Stimulated activated CD4-positive, alpha-beta T cell treated with anti-CD3 and anti-CD28 coated beads, Interleukin-1b, Interleukin-23, amount 100 ng/mL, for 4 hours (primary cell): ENCODE measurements at regions not wholly inside any gene's neighbourhood (a gene's known extent, or its start where the extent isn't known, plus 50 kb on each side); places are given as distances from the start of the nearest gene placed in this dataset.
"Not testable (repeated sequence)": the region's sequence is repeated elsewhere in the genome, so short reads cannot be mapped to it uniquely, and the experiment has no call there.

ENCODE experiments used
- DNase-seq, 2 donors: peaks; one replicate each; pipeline ENCODE4 v3.0.0-alpha.2; 2020; ENCODE audit warnings: low read depth in 2 of 2

DNA sequence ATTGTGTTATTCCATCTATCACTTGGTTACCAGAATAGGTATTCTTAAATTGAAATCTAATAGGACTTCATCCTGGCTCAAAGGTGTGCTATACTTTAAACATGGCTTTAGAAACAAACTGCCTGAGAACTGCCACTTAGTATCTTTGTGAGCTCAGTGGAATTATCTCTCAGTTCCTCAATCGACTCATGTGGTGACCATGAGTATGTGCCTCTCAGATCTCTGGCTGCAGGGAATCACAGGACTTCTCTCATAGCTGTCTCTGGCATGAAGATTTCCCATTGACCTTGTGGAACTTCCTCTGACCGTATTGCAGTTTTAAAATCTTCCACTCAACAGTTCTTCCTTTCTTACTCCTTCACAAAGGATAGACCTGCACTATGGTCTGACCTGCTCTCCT, 681.9 kb upstream of the BOD1L1 start:
- no peak for DNase-seq

DNA sequence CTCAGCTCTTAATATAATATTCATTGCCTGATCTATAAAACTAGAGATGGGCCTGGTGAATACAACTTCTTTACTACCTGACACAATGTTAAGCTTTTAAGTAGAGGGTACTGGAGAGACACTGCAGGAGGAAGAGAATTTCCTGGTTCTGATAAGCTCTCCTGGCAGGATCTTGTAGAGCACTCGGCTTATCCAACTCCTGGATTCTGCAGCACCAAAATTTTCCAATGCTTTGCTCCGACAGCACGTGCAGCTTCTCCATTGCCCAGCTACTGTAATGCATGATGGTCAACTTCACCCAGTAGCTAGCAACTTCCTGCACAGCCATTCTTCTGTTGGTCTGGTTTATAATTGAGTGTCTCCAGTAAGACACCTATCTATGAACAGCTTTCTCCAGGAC, 686.2 kb upstream of the BOD1L1 start:
- no peak for DNase-seq

DNA sequence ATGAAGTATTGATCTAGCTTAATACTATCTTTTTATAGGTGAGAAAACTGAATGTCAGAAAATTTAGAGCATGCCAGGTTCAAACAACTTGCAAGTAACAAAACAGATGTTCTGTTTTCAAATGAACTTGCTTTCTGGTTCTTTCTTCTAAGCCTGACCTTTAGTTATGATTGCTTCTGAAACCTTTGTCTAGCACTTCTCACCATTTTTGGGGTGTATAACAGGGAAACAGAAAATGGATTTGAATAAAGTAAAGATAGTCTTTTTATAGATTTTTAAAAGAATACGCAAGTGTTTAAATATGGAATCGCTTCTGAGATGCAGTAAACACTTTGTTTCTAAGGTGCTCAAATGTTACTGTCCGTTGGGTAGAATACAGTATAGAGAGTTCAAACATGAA, 687.2 kb upstream of the CPEB2 start:
- DNase-seq = no peak

DNA sequence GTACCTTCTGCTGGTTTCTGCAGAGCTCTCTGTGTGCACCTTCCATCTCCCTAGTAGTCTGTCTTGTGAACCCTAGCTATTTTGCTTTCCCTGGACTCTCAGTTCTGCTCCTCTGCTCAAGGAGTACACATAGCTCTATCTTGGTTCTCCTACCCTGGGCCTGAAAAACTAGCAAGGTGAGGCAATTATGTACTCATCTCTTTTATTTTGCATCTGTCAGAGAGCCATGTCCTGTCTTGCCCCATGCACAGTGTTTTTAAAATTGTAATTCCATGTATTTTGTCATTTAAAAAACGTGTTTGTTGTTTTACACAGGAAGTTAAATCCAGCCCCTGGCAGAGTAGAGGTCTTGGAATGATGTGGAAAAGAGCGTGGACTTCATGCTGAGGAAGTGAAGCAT, 684.9 kb upstream of the CPEB2 start:
- DNase-seq = no peak

DNA sequence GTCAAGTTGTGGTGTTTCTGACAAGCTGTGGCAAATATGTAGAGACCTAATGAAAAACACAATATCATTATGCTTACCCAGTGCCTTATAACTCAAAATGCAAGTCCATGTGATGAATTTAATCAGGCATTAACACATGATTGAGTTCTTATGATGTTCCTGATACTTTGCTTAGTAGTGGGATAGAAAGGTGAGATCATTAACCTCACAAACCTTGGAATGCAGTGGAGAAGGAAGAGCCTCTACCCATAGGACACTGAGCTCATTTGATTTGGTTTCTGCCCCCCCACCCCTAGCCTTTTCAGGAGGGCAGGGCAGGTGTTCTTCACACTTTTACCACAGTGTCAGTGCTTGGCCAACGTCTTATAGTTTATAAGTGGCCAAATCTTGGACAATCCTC, 683.6 kb upstream of the CPEB2 start:
- DNase-seq = no peak

DNA sequence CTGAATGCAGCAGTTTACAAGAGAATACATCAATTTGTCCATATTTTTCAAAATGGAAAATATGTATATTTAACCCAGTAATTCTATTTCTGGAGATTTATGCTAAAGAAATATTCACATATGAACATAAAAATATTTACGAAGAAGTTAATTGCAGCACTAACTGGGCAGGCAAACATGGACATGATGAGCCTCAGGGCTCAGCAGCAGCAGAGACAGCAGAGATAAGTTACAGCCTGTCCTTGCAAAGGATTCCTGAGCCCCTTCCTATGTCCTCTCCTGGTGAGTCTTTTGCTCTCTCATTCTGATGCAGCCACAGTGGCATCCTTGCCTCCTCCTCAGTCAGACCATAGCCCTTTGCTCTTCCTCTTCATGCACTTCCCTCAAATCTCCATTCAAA, 680.6 kb upstream of the CPEB2 start:
- no peak for DNase-seq

DNA sequence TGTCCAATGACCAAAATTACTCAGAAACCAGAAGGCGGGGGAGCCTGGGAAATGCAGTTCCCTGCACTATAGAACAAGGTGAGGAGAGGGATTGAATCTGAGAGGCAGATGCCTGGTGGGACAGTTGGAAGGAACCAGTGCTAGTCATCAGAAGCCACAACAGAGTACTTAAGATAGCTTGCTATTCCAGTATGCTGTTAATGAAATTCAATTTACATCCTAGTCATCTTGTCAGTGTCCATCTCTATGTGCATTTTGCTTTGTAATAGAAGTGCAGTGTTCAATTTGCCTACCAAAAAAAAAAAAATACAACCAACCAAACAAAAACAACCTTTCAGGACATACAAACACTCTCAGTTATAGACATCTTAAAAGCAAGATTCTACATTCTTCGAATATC, 679.1 kb upstream of the CPEB2 start:
- DNase-seq = no peak

DNA sequence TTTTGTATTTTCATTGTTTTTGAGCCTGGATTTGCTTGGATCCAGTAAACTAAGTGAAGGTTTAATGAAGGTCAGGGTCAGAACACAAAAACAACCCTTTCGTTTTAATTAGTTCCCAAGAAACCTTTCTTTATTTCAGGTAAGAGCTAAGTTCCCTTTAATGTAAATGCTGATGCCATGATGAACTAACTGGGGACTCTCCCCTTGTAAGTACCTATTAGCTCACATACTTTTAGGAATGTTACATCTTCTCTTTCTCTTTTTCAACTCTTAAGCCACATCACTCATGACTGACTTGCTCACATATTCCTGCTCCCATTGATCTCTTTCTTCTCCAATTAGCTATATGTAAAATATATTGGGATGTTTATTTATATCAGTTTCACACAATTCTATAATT, 673.1 kb upstream of the CPEB2 start:
- DNase-seq = no peak

DNA sequence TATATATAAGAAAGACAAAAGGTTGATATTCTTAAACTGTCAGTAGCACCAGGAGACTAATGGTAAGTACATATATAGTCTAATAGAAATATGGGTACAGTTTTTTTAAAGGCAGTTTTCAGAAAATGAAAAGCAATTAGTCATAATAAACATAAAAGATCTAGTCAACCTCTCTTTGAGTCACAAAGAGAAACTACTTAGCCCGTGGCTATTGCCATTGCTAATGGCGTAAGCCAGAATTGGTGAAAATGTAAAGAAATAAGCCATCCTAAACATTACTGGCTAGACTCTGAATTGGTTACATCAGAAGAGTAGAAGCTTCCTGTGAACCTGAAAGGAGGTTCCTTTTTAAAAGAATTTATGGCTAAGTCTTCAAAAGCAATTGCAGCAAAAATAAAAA, 668.7 kb upstream of the CPEB2 start:
- DNase-seq = no peak

DNA sequence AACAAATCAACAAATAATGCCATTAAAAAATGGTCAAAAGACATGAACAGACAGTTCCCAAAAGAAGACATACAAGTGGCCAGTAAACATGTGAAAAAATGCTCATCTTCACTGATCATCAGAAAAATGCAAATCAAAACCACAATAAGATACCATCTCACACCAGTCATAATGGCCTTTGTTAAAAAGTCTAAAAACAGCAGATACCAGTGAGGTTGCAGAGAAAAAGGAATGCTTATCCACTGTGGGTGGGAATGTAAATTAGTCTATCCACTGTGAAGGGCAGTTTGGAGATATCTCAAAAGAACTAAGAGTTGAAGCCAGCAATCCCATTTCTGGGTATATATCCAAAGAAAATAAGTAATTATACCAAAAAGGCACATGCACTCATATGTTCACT, 668.1 kb upstream of the CPEB2 start:
- no peak for DNase-seq

DNA sequence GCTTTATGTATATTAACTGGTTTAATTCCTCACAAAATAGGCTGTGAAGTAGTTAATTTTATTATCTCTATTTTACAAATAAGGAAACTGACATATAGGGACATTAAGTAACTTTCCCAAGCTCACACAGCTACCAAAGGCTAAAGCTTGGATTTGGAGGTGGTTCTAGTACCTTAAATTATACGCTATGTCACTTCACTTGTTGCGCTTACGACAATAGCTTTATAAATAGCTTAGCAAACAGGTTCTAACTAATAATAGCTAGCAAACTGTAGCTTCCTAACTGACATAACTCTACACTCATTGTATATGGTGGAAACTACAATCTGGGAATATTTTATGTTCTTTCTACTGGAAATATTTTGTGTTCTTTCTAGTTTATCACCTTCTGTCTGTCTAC, 666.4 kb upstream of the CPEB2 start:
- no peak for DNase-seq

DNA sequence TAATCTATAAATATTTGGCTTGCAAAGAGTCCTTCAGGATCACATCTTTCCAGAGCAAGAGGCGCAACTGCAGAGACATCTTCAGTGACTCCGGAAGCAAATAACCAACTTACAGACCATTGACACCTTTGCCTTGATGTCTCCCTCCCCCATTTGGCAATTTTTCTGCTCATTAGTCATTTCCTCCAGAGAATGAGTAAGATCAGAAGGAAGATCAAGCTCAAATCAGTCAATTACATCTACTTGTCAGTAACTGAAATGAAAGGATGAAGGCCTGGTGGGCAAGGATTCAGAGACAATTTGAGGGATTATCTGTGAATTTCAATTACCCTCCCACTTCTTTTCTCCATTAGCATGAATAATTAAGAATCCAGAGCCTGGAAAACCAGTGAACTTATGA, 665.6 kb upstream of the CPEB2 start:
- DNase-seq = no peak

DNA sequence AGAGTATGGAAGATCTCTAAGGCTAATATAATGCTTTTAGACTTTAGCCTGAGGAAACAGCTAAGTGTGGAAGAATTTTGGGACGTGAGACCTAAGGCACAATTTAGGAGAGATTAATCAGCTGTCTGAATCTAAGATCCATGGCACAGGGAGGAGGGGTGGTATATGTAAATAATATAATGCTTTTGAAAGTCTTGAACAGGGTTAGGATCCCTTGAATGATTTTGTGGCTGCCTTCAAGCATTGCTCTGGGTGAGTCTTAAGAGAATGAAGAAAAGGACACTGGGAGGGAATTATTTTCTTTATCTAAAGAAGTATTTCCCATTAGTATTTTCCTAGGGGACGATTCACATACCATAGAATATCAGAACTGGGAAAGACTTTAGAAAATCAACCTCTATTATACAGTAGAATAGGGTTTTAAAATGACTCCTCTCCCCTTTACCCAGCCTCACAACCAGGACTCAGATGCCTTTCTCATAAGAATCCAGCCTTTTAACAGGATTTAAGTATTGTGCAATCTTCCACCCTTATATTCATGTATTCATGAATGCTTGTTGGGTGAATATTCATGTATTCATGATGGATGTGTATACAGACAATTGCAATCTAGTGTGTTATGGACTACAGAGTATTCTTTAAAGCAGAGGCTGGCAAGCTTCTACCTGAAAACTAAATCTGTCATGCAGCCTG, 664.2 kb upstream of the CPEB2 start:
- DNase-seq = no peak

DNA sequence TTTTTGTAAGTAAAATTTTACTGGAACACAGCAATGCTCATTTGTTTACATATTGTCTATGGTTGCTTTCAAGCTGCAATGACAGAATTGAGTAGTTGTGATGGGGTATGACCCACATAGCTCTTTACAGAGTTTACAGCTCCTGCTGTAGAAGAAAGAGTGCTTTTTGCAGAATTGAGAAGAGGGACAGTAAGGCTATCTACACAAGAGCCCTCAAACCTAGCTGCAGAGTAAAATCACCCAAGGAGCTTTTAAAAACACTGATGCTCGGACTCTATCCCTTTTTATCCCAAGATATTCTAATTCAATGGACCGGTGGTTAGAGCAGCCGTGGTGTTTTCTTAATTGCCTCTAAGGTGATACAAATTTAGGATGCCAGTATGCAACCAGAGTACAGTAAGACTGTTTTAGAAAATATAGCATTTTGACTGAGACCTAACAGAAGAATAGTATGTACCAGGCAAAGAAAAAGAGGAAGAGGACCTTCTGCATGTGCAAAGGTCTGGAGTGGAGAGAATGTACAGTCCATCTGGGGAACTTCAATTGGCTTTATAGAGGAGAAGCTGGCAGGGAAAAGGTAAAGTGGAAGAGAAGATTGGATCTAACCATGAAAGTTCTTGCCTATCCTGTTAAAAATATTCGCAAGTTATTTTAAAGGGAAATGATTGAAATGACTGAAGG, 663.6 kb upstream of the CPEB2 start:
- DNase-seq = no peak

DNA sequence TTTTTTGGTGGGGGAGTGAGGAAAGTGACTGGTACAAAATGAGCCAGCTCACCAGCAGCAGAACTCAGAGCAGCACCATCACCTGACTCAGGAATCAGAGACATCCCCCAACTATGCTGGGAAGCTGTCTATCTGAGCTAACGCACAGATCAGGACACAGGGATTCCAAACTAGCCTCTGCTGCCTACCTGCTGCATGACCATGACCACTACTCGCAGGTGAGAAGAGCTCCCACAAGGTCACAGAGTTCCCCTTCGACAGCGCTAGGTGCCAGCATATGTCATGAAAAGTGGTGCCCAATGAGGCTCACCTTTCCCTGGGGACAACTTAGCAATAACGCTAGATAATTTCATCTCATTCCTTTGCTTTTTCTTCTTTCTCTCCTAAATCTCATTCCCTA, 662.6 kb upstream of the CPEB2 start:
- no peak for DNase-seq

DNA sequence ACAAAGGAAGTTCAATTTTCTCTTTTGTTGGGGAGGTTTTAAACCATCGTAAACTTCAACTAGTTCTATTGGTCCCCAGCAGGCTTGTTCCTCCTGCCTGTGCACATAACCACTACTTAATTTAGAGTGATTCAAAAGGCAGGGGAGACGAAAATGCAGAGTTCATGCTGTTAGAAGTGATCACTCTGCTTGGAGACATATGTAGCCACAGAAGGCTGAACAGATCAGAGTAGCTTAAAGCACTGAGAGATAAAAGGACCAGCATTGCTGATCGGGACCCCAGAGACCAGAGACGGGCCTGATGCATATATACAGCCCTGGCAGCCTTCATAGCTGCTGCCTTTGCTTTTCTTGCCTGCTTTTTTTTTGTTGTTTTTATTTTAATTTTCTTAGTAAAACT, 662.0 kb upstream of the CPEB2 start:
- no peak for DNase-seq

DNA sequence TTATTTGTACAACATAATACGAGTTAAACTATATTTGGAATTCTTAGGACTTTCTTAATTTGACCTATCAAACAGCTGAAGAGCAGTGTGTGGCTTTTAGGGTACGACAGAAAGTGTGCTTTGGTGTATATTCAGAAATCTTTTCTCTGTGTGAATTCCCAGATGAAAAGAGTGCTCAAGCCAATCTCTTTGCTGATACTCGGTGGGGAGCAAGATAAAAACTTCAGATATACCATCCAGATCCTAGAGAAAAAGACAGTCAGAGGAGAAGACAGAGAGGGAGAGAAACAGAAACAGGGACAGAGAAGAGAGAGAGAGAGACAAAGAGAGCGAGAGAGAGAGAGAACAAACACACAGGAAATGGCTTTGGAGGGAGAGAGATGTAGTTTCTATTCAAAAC, 658.3 kb upstream of the CPEB2 start:
- DNase-seq = no peak

DNA sequence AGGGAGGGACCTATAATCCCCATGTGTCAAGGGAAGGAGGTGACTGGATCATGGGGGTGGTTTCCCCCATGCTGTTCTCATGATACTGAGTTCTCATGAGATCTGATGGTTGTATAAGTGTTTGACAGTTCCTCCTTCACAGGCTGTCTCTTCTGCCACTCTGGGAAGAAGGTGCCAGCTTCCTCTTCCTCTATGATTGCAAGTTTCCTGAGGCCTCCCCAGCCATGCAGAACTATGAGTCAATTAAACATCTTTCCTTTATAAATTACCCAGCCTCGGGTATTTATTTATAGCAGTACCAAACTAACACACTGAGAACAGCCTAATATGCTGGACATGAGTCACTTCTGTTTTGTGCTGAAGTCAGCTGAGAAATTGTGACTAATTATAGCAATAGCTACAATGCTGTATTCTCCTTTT, 656.9 kb upstream of the CPEB2 start:
- no peak for DNase-seq

DNA sequence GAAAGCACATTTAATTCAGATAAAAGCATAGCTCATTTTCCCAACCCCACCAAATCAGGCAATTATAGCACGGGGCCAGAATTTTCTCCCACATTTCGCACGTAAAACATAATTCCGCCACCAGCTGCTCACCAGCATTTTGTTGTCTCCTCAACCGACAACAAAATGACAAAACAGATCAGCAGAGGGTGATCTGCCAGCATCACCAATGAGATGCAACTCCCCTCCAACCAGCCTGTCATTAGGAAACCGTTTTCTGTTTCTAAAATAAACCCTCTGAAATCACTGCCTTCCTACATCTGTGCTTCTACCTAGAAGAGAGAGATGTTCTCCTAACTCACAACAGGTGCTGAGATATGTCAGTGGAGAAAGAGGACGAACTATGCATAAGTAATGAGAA, 654.8 kb upstream of the CPEB2 start:
- DNase-seq = no peak

DNA sequence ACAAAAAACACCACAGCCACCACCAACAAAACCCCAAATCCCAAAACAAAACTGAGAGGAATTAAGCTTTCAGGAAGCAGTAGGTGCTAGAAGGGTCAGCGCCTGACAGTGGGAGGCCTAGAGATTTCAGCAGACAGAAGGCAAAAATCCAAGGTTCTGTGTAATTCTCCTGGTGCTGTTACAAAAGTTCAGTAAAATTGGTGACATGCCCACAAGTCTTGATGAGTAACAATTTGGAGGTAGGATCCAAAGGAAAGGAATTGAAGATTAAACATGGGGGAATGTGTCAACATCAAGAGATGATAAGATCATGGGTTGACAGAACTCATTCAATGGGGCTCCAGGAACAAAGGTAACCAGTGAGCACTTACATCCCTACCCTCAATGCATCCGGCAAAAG, 653.8 kb upstream of the CPEB2 start:
- DNase-seq = no peak

DNA sequence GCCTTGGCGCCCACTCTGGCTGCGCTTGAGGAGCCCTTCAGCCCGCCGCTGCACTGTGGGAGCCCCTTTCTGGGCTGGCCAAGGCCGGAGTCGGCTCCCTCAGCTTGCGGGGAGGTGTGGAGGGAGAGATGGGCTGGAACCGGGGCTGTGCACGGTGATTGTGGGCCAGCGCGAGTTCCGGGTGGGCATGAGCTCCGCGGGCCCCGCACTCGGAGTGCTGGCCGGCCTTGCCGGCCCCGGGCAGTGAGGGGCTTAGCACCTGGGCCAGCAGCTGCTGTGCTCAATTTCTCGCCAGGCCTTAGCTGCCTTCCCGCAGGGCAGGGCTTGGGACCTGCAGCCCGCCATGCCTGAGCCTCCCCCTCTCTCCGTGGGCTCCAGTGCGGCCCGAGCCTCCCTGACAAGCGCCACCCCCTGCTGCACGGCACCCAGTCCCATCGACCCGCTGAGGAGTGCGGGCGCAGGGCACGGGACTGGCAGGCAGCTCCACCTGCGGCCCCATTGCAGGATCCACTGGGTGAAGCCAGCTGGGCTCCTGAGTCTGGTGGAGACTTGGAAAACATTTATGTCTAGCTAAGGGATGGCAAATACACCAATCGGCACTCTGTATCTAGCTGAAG, 643.6 kb upstream of the CPEB2 start:
- not testable (repeated sequence) for DNase-seq

DNA sequence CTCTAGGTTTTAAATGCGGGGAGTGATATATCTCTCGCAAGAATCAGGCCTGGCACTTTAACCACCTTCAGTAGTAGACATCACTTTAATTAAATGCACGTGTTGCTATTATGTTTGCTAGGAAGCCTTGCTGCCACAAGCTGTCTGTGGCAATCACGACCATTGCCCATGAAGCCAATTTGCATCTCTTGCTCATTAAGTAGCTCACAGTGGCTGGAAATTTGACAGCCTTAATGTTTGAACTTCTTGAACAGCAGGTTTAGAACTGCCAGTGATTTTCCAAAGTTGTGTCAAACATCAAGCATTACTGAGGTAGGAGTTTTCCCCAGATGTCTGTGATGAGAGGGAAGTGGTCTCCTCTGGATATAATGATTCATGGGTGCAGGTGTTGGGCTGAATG, 642.3 kb upstream of the CPEB2 start:
- DNase-seq = no peak

DNA sequence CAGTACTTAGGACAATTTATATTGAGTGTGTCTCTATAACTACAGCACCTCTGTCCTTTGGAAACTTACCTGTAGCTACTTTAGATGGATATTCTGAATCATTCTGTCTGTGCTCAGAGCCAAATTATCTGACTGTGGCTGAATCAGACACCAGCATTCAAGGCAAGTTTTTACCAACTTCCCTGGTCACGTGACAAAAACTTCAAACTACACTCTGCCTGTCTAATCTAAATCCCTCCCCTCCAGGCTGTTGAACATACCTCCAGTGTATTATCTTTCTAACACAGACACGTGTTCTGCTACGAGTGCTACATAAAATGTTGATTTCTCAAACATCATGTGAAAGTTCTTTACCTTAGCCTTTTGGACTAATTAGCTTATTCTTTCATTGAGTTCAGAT, 641.2 kb upstream of the CPEB2 start:
- DNase-seq = no peak

DNA sequence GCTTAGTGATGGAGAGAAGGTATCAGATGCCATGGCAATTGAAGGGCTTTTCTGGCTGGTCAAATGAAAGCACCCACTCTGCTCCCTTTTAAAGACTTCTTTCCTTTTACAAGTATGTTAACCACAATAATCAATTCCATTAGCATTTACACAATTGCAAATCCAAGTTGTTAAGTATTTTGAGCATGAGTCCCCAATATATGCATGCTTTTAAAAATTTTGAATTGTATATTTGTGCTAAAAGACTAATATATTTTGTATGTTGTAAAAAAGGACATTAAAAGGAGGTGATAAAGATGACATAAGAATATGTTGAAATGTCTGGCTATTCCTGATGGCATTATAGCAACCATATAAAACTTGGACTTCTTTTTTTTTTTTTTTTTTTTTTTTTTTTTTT, 639.9 kb upstream of the CPEB2 start:
- DNase-seq = no peak
